ENCODE measurements at regions not wholly inside any gene's neighbourhood (a gene's known extent, or its start where the extent isn't known, plus 50 kb on each side); places are given as distances from the start of the nearest gene placed in this dataset.

- TF ChIP-seq NFE2L2 (IDR thresholded peaks at IDR 0.05; ENCODE audit: low read depth, low read length) (no peak), FOS (IDR thresholded peaks at IDR 0.05; ENCODE audit: low read depth, low read length) (no peak)
- no peak overlapping the region for H3K27ac ChIP-seq (ENCODE audit: insufficient read depth, low read length)
- no peaks in the 10 kb centered on the region for H4K20me1 ChIP-seq (ENCODE audit: insufficient read depth, low read length)
- no peak overlapping the region for H3K4me2 ChIP-seq (ENCODE audit: low read depth, low read length)
- intact Hi-C loops (cut with micrococcal nuclease) (no loop called here), in situ Hi-C loops (cut with MboI; ENCODE audit: low sequenced_read_pairs) (no loop called here), dilution Hi-C loops (cut with HindIII; ENCODE audit: low sequenced_read_pairs, unreplicated experiment) (no loop called here)
- H3K79me1 ChIP-seq (ENCODE audit: low read depth in 1 of 2, low read length in 2 of 2) = no peaks in the 10 kb centered on the region
- no peak overlapping the region for H2AK9ac ChIP-seq (replicated peaks; ENCODE audit: low read depth, low read length, poor library complexity)
- H4K91ac ChIP-seq (ENCODE audit: insufficient read depth, low read depth, low read length) = no peak overlapping the region
- no peak overlapping the region for H3K18ac ChIP-seq (ENCODE audit: low read depth, low read length)
- H2AK5ac ChIP-seq (ENCODE audit: low read depth, low read length) = no peak overlapping the region
- BruUV-seq (replicated peaks) = no TSS peak
- no peak overlapping the region for H2AFZ ChIP-seq (replicated peaks; ENCODE audit: low read length, poor library complexity)
- no peak overlapping the region for H2BK20ac ChIP-seq (ENCODE audit: low read depth, low read length)
- ATAC-seq (ENCODE audit: low read depth) = no peak
- peaks cover 3% of the 10 kb centered on the region; the same call in 1 of the 2 replicates for H3K4me1 ChIP-seq (ENCODE audit: control insufficient read depth, insufficient read depth, low read length)
- H3K36me3 ChIP-seq (ENCODE audit: control insufficient read depth, insufficient read depth, low read length) = no peaks in the 10 kb centered on the region
- H4K8ac ChIP-seq (ENCODE audit: low read depth in 2 of 2, low read length in 2 of 2) = no peak overlapping the region
- POLR2A ChIA-PET (ENCODE audit: unreplicated experiment) = no interaction called here
- H3K9me1 ChIP-seq (ENCODE audit: insufficient read depth, low read length) = no peaks in the 10 kb centered on the region
- H3K9me3 ChIP-seq (ENCODE audit: control insufficient read depth, insufficient read depth, low read length) = peaks cover 2% of the 10 kb centered on the region
- 83 to 100% methylated on average over 1 to 3 of the region's 3 CpGs for WGBS, 2 experiments (ENCODE audit: extremely low coverage in 2 of 2, insufficient read length in 1 of 2)
- H3K56ac ChIP-seq (ENCODE audit: extremely low read depth, insufficient read depth, low read length) = no peak overlapping the region
- H2BK120ac ChIP-seq (ENCODE audit: low read depth, low read length) = no peak overlapping the region
- H4K5ac ChIP-seq (ENCODE audit: low read depth, low read length) = no peak overlapping the region
- CTCF ChIA-PET = no interaction called here
- H3K14ac ChIP-seq (replicated peaks; ENCODE audit: low read depth, low read length) = no peak overlapping the region
- H3K23ac ChIP-seq (ENCODE audit: low read depth, low read length) = no peak overlapping the region
- no peak overlapping the region for H3K4ac ChIP-seq (ENCODE audit: low read depth, low read length)
- no peak overlapping the region for H2BK5ac ChIP-seq (ENCODE audit: low read depth, low read length, poor library complexity, severe bottlenecking)
- H3K9ac ChIP-seq (ENCODE audit: low read depth, low read length) = no peak overlapping the region
- no peaks in the 10 kb centered on the region for H3K27me3 ChIP-seq (ENCODE audit: control insufficient read depth, insufficient read depth, low read length)
- H2BK15ac ChIP-seq (ENCODE audit: low read depth, low read length) = no peak overlapping the region
- DNase-seq = no peak
- H3K4me3 ChIP-seq (ENCODE audit: insufficient read depth, low read depth, low read length) = no peak overlapping the region
These were observed 69.3 kb upstream of the HS3ST1 start for GRCh38 chr4:11497972-11498371.
